Endothelial cell of umbilical vein (primary cell): ENCODE measurements at regions not wholly inside any gene's neighbourhood (a gene's known extent, or its start where the extent isn't known, plus 50 kb on each side); places are given as distances from the start of the nearest gene placed in this dataset.

Source experiments
- BruUV-seq: library from RNA; stranded (reverse); fragments of 400-500 nt; replicated peaks from 2 replicates; lab custom pipeline; 2021; lab: Mats Ljungman, UMichigan
- CTCF ChIA-PET: fragments of 300-600, 350-600 bp; sonication (Branson Sonifier 250); formaldehyde crosslinking; loops from one replicate; lab custom pipeline; 2021; ENCODE audit warnings: antibody characterized with exemption, inconsistent platforms; lab: Charles Lee
- POLR2A ChIA-PET: fragments of 300-600, 350-600 bp; sonication (Branson Sonifier 250); formaldehyde crosslinking; loops from one replicate; lab custom pipeline; 2021; ENCODE audit warnings: antibody characterized with exemption, inconsistent platforms; lab: Charles Lee
- DNase-seq: peaks from one replicate; pipeline ENCODE4 v3.0.0-alpha.2; 2011; ENCODE audit warnings: low read depth, low spot score
- FAIRE-seq: peaks from 2 replicates; lab custom pipeline; 2011; peaks lifted over from hg19 to GRCh38; lab: Jason Lieb, UNC
- H2AFZ ChIP-seq: 2 replicates; pipeline ENCODE4 v1.6.0; 2012; ENCODE audit warnings: low read depth, low read length, control low read depth, inconsistent platforms
- H3K27ac ChIP-seq: 2 replicates; pipeline ENCODE4 v1.5.1; 2011; ENCODE audit warnings: low read depth, mild to moderate bottlenecking, control low read depth, low read length, moderate library complexity; ENCODE audit not compliant: insufficient read depth
- H3K27me3 ChIP-seq, 2 experiments: 2 replicates each; pipeline versions ENCODE4 v1.6.0 to v1.6.1; 2011; ENCODE audit warnings: low read length in 2 of 2, mixed read lengths in 1 of 2; ENCODE audit not compliant: control insufficient read depth in 2 of 2, insufficient read depth in 2 of 2
- H3K36me3 ChIP-seq, 2 experiments: 2 replicates in 1 of 2; 3 replicates in 1 of 2; pipeline ENCODE4 v1.5.1; 2011; ENCODE audit warnings: low read length in 2 of 2, mild to moderate bottlenecking in 1 of 2, moderate library complexity in 1 of 2; ENCODE audit not compliant: control insufficient read depth in 2 of 2, insufficient read depth in 2 of 2; ENCODE audit errors: extremely low read depth in 1 of 2
- H3K4me1 ChIP-seq: 3 replicates; pipeline ENCODE4 v1.5.1; 2011; ENCODE audit warnings: mild to moderate bottlenecking, low read length; ENCODE audit not compliant: control insufficient read depth, insufficient read depth; ENCODE audit errors: extremely low read depth
- H3K4me2 ChIP-seq: 2 replicates; pipeline ENCODE4 v1.6.1; 2011; ENCODE audit warnings: low read length, control low read depth, mixed read lengths; ENCODE audit not compliant: insufficient read depth
- H3K4me3 ChIP-seq, 3 experiments: fragments of 200-600 bp in 1 of 3; sonication (generic), shearing (Covaris generic) in 1 of 3; replicated peaks in 1 of 3; 2 replicates each; pipeline ENCODE4 v1.5.1; 2011 to 2016; ENCODE audit warnings: control low read depth in 3 of 3, low read length in 3 of 3, mild to moderate bottlenecking in 2 of 3, inconsistent platforms in 1 of 3, low read depth in 1 of 3, moderate library complexity in 1 of 3; ENCODE audit not compliant: insufficient read depth in 1 of 3
- H3K79me2 ChIP-seq: 2 replicates; pipeline ENCODE4 v1.6.0; 2012; ENCODE audit warnings: low read length, inconsistent platforms; ENCODE audit not compliant: control insufficient read depth, insufficient read depth
- H3K9ac ChIP-seq: replicated peaks from 2 replicates; pipeline ENCODE3; 2011; ENCODE audit warnings: low read length, control low read depth; ENCODE audit not compliant: insufficient read depth; ENCODE audit errors: extremely low read depth
- H3K9me1 ChIP-seq: replicated peaks from 3 replicates; pipeline ENCODE4 v1.6.0; 2011; ENCODE audit warnings: mild to moderate bottlenecking, low read length; ENCODE audit not compliant: control insufficient read depth, insufficient read depth; ENCODE audit errors: extremely low read depth
- H3K9me3 ChIP-seq: replicated peaks from 2 replicates; pipeline ENCODE4 v1.5.1; 2012; ENCODE audit warnings: low read length, inconsistent platforms; ENCODE audit not compliant: control insufficient read depth, insufficient read depth
- H4K20me1 ChIP-seq: replicated peaks from 2 replicates; pipeline ENCODE3; 2011; ENCODE audit warnings: mild to moderate bottlenecking, low read length; ENCODE audit not compliant: control insufficient read depth, insufficient read depth; ENCODE audit errors: extremely low read depth
- CTCF ChIP-seq, 2 donors: IDR thresholded peaks; 1 replicate in 1 of 2; 2 replicates in 1 of 2; pipeline ENCODE4 v1.5.1; 2011; ENCODE audit warnings: low read length in 2 of 2, mild to moderate bottlenecking in 2 of 2, moderate library complexity in 2 of 2, control low read depth in 1 of 2, inconsistent platforms in 1 of 2, low read depth in 1 of 2; ENCODE audit not compliant: insufficient read depth in 1 of 2; ENCODE audit errors: extremely low read depth in 1 of 2
- EZH2 ChIP-seq: IDR thresholded peaks from 2 replicates; pipeline ENCODE4 v1.6.1; 2012; ENCODE audit warnings: borderline replicate concordance, low read depth, mild to moderate bottlenecking, moderate library complexity, low read length, inconsistent platforms; ENCODE audit not compliant: severe bottlenecking
- FOS ChIP-seq: IDR thresholded peaks from 2 replicates; pipeline ENCODE4 v1.6.1; 2011; ENCODE audit warnings: mild to moderate bottlenecking, low read length, moderate library complexity, borderline replicate concordance; ENCODE audit not compliant: insufficient read depth
- GATA2 ChIP-seq: IDR thresholded peaks from 2 replicates; pipeline ENCODE4 v1.7.0; 2011; ENCODE audit warnings: low read depth, mild to moderate bottlenecking, moderate library complexity, mixed read lengths, low read length; ENCODE audit not compliant: insufficient read length, insufficient read depth
- JUN ChIP-seq: IDR thresholded peaks from 2 replicates; pipeline ENCODE4 v1.6.1; 2011; ENCODE audit warnings: borderline replicate concordance, low read depth; ENCODE audit not compliant: insufficient read length, insufficient read depth
- MYC ChIP-seq: IDR thresholded peaks from one replicate; pipeline ENCODE4 v1.6.1; 2011; ENCODE audit warnings: mild to moderate bottlenecking, low read depth, low read length
- POLR2A ChIP-seq: IDR thresholded peaks from 2 replicates; pipeline ENCODE4 v1.6.1; 2012; ENCODE audit warnings: low read depth, mild to moderate bottlenecking, control low read depth, low read length
- POLR2AphosphoS5 ChIP-seq: IDR thresholded peaks from 2 replicates; pipeline ENCODE4 v1.6.1; 2012; ENCODE audit warnings: low read depth, mild to moderate bottlenecking, control low read depth, low read length, moderate library complexity; ENCODE audit not compliant: insufficient read depth
- dilution Hi-C: fragments of 300-500 bp; cut with MboI; formaldehyde crosslinking; loops from one replicate; pipeline ENCODE4 v1.15.0; 2019; ENCODE audit warnings: low sequenced_read_pairs; ENCODE audit not compliant: extremely low pct_ligation_motif_present
- intact Hi-C: fragments of 100-400 bp; cut with micrococcal nuclease; formaldehyde crosslinking; loops from one replicate; pipeline ENCODE4 v1.10.0; 2022
- TF ChIP-seq, protein P1 (sequence below): IDR thresholded peaks from 2 replicates; pipeline ENCODE4 v1.6.1; 2011; ENCODE audit not compliant: insufficient read depth, insufficient read length

- Histone ChIP-seq H3K27me3 (no peaks in the 10 kb centered on the region), H3K36me3 (no peaks in the 10 kb centered on the region), H2AFZ (no peak overlapping the region), H3K9ac (no peak overlapping the region), H3K9me1 (no peaks in the 10 kb centered on the region), H4K20me1 (no peaks in the 10 kb centered on the region), H3K9me3 (no peaks in the 10 kb centered on the region), H3K79me2 (no peaks in the 10 kb centered on the region), H3K27ac (no peak overlapping the region), H3K4me2 (no peak overlapping the region), H3K4me3 (no peak overlapping the region), H3K4me1 (no peaks in the 10 kb centered on the region)
- intact Hi-C loops: no loop called here
- no TSS peak for BruUV-seq
- ChIA-PET POLR2A (no interaction called here), CTCF (no interaction called here)
- DNase-seq (no peak), FAIRE-seq (no peak)
- TF ChIP-seq EZH2 (no peak), MYC (no peak), JUN (no peak), FOS (no peak), GATA2 (no peak), POLR2A (no peak)
- TF ChIP-seq, protein P1, sequence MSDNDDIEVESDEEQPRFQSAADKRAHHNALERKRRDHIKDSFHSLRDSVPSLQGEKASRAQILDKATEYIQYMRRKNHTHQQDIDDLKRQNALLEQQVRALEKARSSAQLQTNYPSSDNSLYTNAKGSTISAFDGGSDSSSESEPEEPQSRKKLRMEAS: no peak
- dilution Hi-C loops: no loop called here
Measured at GRCh38 chr2:240223631-240224030, 83.2 kb upstream of the OTOS start.

GRCh38 chr2:240224676-240225075 is 84.2 kb upstream of the OTOS start:
- no peaks in the 10 kb centered on the region for H3K4me1 ChIP-seq
- BruUV-seq: no TSS peak
- TF ChIP-seq, protein P1: no peak
- TF ChIP-seq JUN: no peak
- TF ChIP-seq CTCF (IDR thresholded peaks at IDR 0.05; ENCODE audit: extremely low read depth in 1 of 2, insufficient read depth in 1 of 2, low read depth in 1 of 2, low read length in 2 of 2): no peak
- no peak for TF ChIP-seq FOS
- no peak for TF ChIP-seq EZH2
- TF ChIP-seq POLR2AphosphoS5: no peak
- no peak for TF ChIP-seq POLR2A
- no peak for TF ChIP-seq GATA2
- no peak for TF ChIP-seq MYC
- no peak overlapping the region for H3K27ac ChIP-seq
- ChIA-PET CTCF (no interaction called here), POLR2A (no interaction called here)
- dilution Hi-C loops (no loop called here), intact Hi-C loops (no loop called here)
- DNase-seq (no peak), FAIRE-seq (no peak)
- H3K9me3 ChIP-seq: no peaks in the 10 kb centered on the region
- H3K27me3 ChIP-seq: no peaks in the 10 kb centered on the region
- H3K4me3 ChIP-seq: no peak overlapping the region
- no peak overlapping the region for H3K9ac ChIP-seq
- no peaks in the 10 kb centered on the region for H3K36me3 ChIP-seq
- no peaks in the 10 kb centered on the region for H3K9me1 ChIP-seq
- H3K4me2 ChIP-seq: no peak overlapping the region
- no peaks in the 10 kb centered on the region for H4K20me1 ChIP-seq
- H3K79me2 ChIP-seq: no peaks in the 10 kb centered on the region
- no peak overlapping the region for H2AFZ ChIP-seq
